OCI-LY1 (cell line): ENCODE measurements at regions not wholly inside any gene's neighbourhood (a gene's known extent, or its start where the extent isn't known, plus 50 kb on each side); places are given as distances from the start of the nearest gene placed in this dataset.
A peak's percentile ranks its signal among the peaks of the same experiment; 100 is the strongest.
"Not testable (repeated sequence)": the region's sequence is repeated elsewhere in the genome, so short reads cannot be mapped to it uniquely, and the experiment has no call there.

Source experiments
- H2AFZ ChIP-seq: fragments of 200-600 bp; sonication (generic), shearing (Covaris generic); 2 replicates; pipeline ENCODE4 v1.6.0; 2014; ENCODE audit warnings: antibody characterized with exemption, mild to moderate bottlenecking, low read length
- H3F3A ChIP-seq: fragments of 200-600 bp; sonication (generic), shearing (Covaris generic); 2 replicates; pipeline ENCODE4 v1.6.0; 2014; ENCODE audit warnings: mild to moderate bottlenecking, antibody characterized with exemption, low read length, moderate library complexity; ENCODE audit not compliant: insufficient read depth
- H3K27ac ChIP-seq: fragments of 200-600 bp; sonication (generic); 2 replicates; pipeline ENCODE4 v1.5.1; 2014; ENCODE audit warnings: low read length, mixed run types, mild to moderate bottlenecking, low read depth; ENCODE audit not compliant: poor library complexity, severe bottlenecking
- H3K27me3 ChIP-seq: fragments of 200-600 bp; sonication (generic); 2 replicates; pipeline ENCODE4 v1.6.0; 2014; ENCODE audit warnings: antibody characterized with exemption, mild to moderate bottlenecking, low read length, moderate library complexity; ENCODE audit not compliant: insufficient read depth
- H3K36me3 ChIP-seq: fragments of 200-600 bp; sonication (generic); 2 replicates; pipeline ENCODE4 v1.6.1; 2014; ENCODE audit warnings: mild to moderate bottlenecking, antibody characterized with exemption, low read length, moderate library complexity, mixed read lengths; ENCODE audit not compliant: insufficient read depth
- H3K4me1 ChIP-seq: fragments of 200-600 bp; sonication (generic); 2 replicates; pipeline ENCODE4 v1.5.1; 2014; ENCODE audit warnings: mild to moderate bottlenecking, low read length, moderate library complexity; ENCODE audit not compliant: insufficient read depth, severe bottlenecking
- H3K4me2 ChIP-seq: fragments of 200-600 bp; sonication (generic), shearing (Covaris generic); 2 replicates; pipeline ENCODE4 v1.6.1; 2014; ENCODE audit warnings: low read length
- H3K4me3 ChIP-seq: fragments of 200-600 bp; sonication (generic); 2 replicates; pipeline ENCODE4 v1.5.1; 2014; ENCODE audit warnings: low read length, low read depth, mild to moderate bottlenecking, mixed read lengths; ENCODE audit not compliant: poor library complexity, severe bottlenecking
- H3K79me2 ChIP-seq: fragments of 200-600 bp; shearing (Covaris generic); 2 replicates; pipeline ENCODE4 v1.6.1; 2016; ENCODE audit warnings: mixed run types, low read length, mixed read lengths; ENCODE audit not compliant: insufficient read depth
- H3K9ac ChIP-seq: fragments of 200-600 bp; sonication (generic), shearing (Covaris generic); 2 replicates; pipeline ENCODE4 v1.6.1; 2014; ENCODE audit warnings: mild to moderate bottlenecking, low read length, mixed read lengths
- H3K9me2 ChIP-seq: fragments of 200-600 bp; sonication (generic), shearing (Covaris generic); 2 replicates; pipeline ENCODE4 v1.6.1; 2014; ENCODE audit warnings: low read depth, mild to moderate bottlenecking, low read length, mixed read lengths
- H3K9me3 ChIP-seq: fragments of 200-600 bp; shearing (Covaris generic); 2 replicates; pipeline ENCODE4 v1.6.1; 2014; ENCODE audit warnings: low read length, mixed read lengths
- H4K20me1 ChIP-seq: fragments of 200-600 bp; sonication (generic), shearing (Covaris generic); 2 replicates; pipeline ENCODE4 v1.6.0; 2016; ENCODE audit warnings: mild to moderate bottlenecking, low read length; ENCODE audit not compliant: insufficient read depth
- EZH2 ChIP-seq: fragments of 200-600 bp; sonication (generic), shearing (Covaris generic); IDR thresholded peaks from 2 replicates; pipeline ENCODE4 v1.8.0; 2017; ENCODE audit warnings: borderline replicate concordance, mixed run types, mild to moderate bottlenecking, antibody characterized with exemption, low read length, moderate library complexity, mixed read lengths
- TF ChIP-seq, protein P1 (sequence below): fragments of 200-600 bp; sonication (generic), shearing (Covaris generic); IDR thresholded peaks from 2 replicates; pipeline ENCODE4 v1.5.1; 2017; ENCODE audit warnings: mild to moderate bottlenecking, antibody characterized with exemption, low read length, moderate library complexity, mixed read lengths

DNA sequence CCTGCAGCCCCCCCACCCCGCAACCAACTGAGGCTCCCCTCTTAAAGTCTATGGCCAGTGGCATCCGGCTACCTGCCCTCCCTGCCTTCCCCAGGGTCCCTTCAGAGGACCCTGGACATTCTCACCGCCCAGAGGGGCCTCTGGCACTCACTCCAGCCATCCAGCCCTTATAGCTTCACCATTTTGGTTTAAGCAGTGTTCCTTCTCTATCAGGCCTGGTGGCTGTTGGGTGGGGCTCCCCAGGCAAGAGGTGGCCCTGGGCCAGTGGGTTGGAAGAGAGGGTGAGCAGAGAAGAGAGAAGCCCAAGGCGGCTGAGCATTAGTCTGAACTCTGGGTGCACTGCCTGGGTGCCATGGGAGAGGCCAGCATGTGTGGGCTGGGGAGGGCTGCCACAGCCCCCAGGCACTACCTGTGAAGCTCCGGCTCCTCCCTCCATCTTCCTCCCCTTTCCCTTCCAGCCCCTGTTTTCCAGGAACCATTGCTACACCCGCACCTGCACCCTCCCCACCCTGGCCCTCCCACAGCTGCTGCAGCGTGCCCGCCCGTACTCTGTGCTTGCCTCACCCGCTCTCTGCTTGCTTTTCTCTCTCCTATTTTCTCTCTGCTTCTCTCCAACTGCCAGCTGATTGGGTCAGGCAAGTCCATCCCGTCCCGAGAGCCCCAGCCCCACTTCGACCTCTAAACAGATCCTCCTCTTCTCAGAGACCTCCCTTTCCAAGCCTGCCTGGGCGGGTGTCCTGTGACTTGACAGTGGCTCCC lies 168.2 kb downstream of the TBC1D2B start:
- H3K4me2 ChIP-seq = no peak overlapping the region
- no peaks in the 10 kb centered on the region for H3K4me1 ChIP-seq
- no peak overlapping the region for H3K9ac ChIP-seq
- H2AFZ ChIP-seq = no peak overlapping the region
- no peaks in the 10 kb centered on the region for H3K27me3 ChIP-seq
- no peaks in the 10 kb centered on the region for H4K20me1 ChIP-seq
- no peaks in the 10 kb centered on the region for H3K79me2 ChIP-seq
- no peaks in the 10 kb centered on the region for H3F3A ChIP-seq
- no peaks in the 10 kb centered on the region for H3K36me3 ChIP-seq
- H3K9me3 ChIP-seq = no peaks in the 10 kb centered on the region
- no peak for TF ChIP-seq EZH2
- TF ChIP-seq, protein P1, sequence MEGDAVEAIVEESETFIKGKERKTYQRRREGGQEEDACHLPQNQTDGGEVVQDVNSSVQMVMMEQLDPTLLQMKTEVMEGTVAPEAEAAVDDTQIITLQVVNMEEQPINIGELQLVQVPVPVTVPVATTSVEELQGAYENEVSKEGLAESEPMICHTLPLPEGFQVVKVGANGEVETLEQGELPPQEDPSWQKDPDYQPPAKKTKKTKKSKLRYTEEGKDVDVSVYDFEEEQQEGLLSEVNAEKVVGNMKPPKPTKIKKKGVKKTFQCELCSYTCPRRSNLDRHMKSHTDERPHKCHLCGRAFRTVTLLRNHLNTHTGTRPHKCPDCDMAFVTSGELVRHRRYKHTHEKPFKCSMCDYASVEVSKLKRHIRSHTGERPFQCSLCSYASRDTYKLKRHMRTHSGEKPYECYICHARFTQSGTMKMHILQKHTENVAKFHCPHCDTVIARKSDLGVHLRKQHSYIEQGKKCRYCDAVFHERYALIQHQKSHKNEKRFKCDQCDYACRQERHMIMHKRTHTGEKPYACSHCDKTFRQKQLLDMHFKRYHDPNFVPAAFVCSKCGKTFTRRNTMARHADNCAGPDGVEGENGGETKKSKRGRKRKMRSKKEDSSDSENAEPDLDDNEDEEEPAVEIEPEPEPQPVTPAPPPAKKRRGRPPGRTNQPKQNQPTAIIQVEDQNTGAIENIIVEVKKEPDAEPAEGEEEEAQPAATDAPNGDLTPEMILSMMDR = no peak
- H3K9me2 ChIP-seq = no peaks in the 10 kb centered on the region
- H3K4me3 ChIP-seq = no peak overlapping the region
- no peak overlapping the region for H3K27ac ChIP-seq

DNA sequence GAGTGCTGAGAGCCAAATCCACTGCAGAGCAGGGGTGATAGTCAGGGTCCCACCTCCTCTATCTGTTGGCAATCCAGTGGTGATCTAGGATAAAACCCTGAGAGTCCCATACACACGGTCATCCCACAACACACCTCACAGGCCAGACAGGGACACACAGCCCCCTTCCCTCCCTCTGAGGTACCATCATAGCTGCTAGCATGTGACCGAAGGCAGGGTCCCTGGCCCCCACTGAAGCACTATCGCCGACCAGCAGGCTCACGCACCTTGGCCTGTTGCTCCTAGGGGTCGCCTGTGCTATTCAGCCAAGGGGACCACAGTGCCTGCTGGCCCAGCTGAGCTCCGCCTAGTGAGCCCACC lies 168.8 kb downstream of the TBC1D2B start:
- not testable (repeated sequence) for H3K79me2 ChIP-seq, H3K9me3 ChIP-seq, H3K4me1 ChIP-seq, H3K27ac ChIP-seq, H4K20me1 ChIP-seq, H2AFZ ChIP-seq, H3F3A ChIP-seq, H3K4me2 ChIP-seq, H3K9ac ChIP-seq, H3K27me3 ChIP-seq, H3K9me2 ChIP-seq, H3K36me3 ChIP-seq, H3K4me3 ChIP-seq

DNA sequence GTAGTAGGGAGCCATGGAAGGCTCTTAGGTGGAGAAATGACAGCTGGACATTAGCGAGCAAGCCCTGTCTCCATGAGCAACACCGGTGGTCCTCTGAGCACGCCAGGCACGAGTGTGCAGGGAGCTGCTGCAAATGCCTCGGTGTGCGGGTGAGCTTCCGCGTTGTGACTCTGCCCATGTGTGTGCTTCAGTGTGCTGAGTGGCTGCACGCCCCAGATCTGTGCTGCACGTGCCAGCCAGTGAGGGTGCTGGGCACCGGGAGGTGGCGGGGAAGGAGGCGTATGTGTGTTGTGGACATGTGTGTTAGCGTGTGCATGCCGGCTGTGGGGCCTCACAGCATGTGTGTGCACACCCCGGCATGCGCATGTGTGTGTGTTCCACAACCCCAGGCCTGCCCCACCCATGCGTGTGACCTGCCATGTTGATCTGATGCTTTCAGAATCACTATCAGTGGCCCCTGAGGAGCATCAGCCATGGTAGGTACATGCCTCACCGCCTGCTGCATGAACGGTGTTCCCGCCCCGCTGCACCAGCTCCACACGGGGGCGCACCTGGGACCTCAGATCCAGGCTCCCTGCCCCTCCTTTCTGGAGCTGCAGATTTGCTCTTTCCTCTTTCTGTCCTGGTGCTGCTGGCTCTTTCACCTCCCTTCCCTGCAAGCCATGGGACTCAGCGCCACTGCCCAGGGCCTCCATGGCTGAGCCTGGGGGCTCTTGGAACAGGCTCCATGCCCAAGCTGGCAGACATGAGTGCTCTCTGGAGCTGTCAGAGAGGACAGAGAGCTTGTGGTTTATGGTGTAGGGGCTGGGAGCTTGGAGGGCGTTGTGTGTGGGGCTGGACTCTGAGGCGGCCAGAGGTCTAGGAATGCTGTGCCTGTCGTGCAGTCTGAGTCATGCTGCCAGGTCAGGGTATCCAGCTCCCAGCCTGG lies 169.4 kb downstream of the TBC1D2B start:
- no peak overlapping the region for H3K4me3 ChIP-seq
- no peaks in the 10 kb centered on the region for H3F3A ChIP-seq
- no peaks in the 10 kb centered on the region for H3K36me3 ChIP-seq
- no peaks in the 10 kb centered on the region for H3K27me3 ChIP-seq
- no peak overlapping the region for H3K9ac ChIP-seq
- H3K79me2 ChIP-seq = no peaks in the 10 kb centered on the region
- H3K9me3 ChIP-seq = no peaks in the 10 kb centered on the region
- H3K9me2 ChIP-seq = no peaks in the 10 kb centered on the region
- H3K4me1 ChIP-seq = no peaks in the 10 kb centered on the region
- H2AFZ ChIP-seq = no peak overlapping the region
- no peaks in the 10 kb centered on the region for H4K20me1 ChIP-seq
- no peak overlapping the region for H3K27ac ChIP-seq
- TF ChIP-seq, protein P1 = peak; percentile 52
- no peak for TF ChIP-seq EZH2
- no peak overlapping the region for H3K4me2 ChIP-seq

DNA sequence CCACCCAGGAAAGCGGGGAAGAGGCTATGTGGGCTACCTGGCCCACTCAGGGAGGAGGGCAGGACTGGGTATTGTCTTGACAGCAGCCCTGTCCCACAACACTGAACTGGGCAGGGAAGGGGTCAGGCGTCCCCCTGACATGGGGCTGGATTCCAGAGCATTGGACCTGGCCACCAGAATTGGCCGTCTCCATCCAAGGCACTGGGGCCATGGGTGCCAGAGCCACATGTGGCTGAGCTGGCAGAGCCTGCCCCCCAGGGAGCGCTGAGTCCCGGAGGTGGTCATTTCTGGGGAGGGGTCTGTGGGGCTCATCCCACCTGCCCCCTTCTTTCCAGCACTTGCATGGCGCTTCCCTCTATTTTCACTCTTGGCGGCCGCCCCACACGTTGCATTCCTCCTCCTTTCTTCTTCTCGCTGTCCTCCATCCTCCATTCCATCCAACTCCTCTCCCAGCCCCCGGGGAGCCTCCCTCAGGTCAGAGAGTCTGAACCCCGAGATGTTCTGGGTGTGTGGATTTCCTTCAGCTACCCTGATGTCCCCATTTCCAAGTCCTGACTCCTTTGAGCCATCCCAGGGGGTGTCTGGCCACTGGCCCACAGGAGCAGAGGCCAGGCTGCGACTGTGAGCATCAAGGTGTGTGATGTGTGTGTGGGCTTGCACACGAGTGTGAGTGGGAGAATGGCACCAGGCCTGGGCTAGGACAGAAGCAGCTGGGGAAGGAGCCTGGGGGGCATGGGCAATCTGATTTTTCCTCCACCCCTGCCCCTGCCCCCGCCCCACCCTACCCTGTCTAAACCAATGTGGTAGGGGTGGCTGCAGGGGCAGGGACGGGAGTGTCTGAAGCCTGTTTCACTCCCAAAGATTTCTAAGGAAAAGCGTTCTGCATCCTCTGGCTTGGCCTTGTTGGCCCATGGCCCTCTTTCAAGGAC lies 171.2 kb downstream of the TBC1D2B start:
- not testable (repeated sequence) for H2AFZ ChIP-seq, H4K20me1 ChIP-seq, H3K4me3 ChIP-seq, H3K27me3 ChIP-seq, H3K36me3 ChIP-seq, H3K27ac ChIP-seq, H3F3A ChIP-seq, H3K9me3 ChIP-seq, H3K9me2 ChIP-seq, H3K9ac ChIP-seq, H3K4me2 ChIP-seq, H3K4me1 ChIP-seq, H3K79me2 ChIP-seq
